PC-9 (cell line): ENCODE measurements at regions not wholly inside any gene's neighbourhood (a gene's known extent, or its start where the extent isn't known, plus 50 kb on each side); places are given as distances from the start of the nearest gene placed in this dataset.

Experiments used
- BruUV-seq: library from RNA; stranded (reverse); fragments of 400-500 nt; replicated peaks from 2 replicates; lab custom pipeline; 2021; lab: Mats Ljungman, UMichigan
- CTCF ChIA-PET: fragments of 300-600 bp; sonication (Branson Sonifier 250); formaldehyde crosslinking; loops from one replicate; lab custom pipeline; 2022; ENCODE audit warnings: antibody characterized with exemption; lab: Charles Lee
- POLR2A ChIA-PET: fragments of 300-600 bp; sonication (Branson Sonifier 250); formaldehyde crosslinking; loops from one replicate; lab custom pipeline; 2022; ENCODE audit warnings: antibody characterized with exemption; ENCODE audit not compliant: unreplicated experiment; lab: Charles Lee
- DNase-seq, 2 experiments: peaks; one replicate each; pipeline versions ENCODE4 v3.0.0 to v3.0.0-alpha.2; 2015 to 2022; ENCODE audit warnings: mixed read lengths in 1 of 2
- H2AFZ ChIP-seq: fragments of 200-600 bp; sonication (generic); 2 replicates; pipeline ENCODE4 v1.8.1; 2017; ENCODE audit warnings: antibody characterized with exemption
- H3F3A ChIP-seq: fragments of 200-600 bp; sonication (generic); 2 replicates; pipeline ENCODE4 v1.8.1; 2017; ENCODE audit warnings: antibody characterized with exemption, mild to moderate bottlenecking, low read depth; ENCODE audit not compliant: insufficient read depth
- H3K27ac ChIP-seq: fragments of 200-600 bp; sonication (generic); 2 replicates; pipeline ENCODE4 v1.6.1; 2016; ENCODE audit warnings: mixed run types
- H3K27me3 ChIP-seq: fragments of 200-600 bp; sonication (generic); 2 replicates; pipeline ENCODE4 v1.6.1; 2016; ENCODE audit warnings: low read depth, mixed run types; ENCODE audit not compliant: insufficient read depth
- H3K36me3 ChIP-seq: fragments of 200-600 bp; sonication (generic); 2 replicates; pipeline ENCODE4 v1.6.1; 2016; ENCODE audit warnings: low read depth, mixed run types
- H3K4me1 ChIP-seq: fragments of 200-600 bp; sonication (generic); replicated peaks from 2 replicates; pipeline ENCODE4 v1.6.1; 2016; ENCODE audit warnings: mixed run types; ENCODE audit not compliant: insufficient read depth
- H3K4me2 ChIP-seq: fragments of 200-600 bp; sonication (generic); 2 replicates; pipeline ENCODE4 v1.6.1; 2017; ENCODE audit warnings: mixed run types
- H3K4me3 ChIP-seq: fragments of 200-600 bp; sonication (generic); 2 replicates; pipeline ENCODE4 v1.6.1; 2016; ENCODE audit warnings: mixed run types
- H3K79me2 ChIP-seq: fragments of 200-600 bp; sonication (generic); 2 replicates; pipeline ENCODE4 v1.6.1; 2017; ENCODE audit warnings: low read depth, mixed run types
- H3K9me2 ChIP-seq: fragments of 200-600 bp; sonication (generic); 2 replicates; pipeline ENCODE4 v1.8.1; 2017; ENCODE audit warnings: mild to moderate bottlenecking; ENCODE audit not compliant: insufficient read depth
- H3K9me3 ChIP-seq: fragments of 200-600 bp; sonication (generic); 2 replicates; pipeline ENCODE4 v1.8.1; 2016; ENCODE audit warnings: low read depth; ENCODE audit not compliant: insufficient read depth
- H4K20me1 ChIP-seq: fragments of 200-600 bp; sonication (generic); 2 replicates; pipeline ENCODE4 v1.8.1; 2017; ENCODE audit not compliant: insufficient read depth
- CTCF ChIP-seq: fragments of 200-600 bp; sonication (generic); conservative IDR thresholded peaks from 2 replicates; pipeline ENCODE4 v1.6.1; 2017; ENCODE audit warnings: mixed run types, antibody characterized with exemption, mild to moderate bottlenecking, moderate library complexity
- EZH2 ChIP-seq: fragments of 200-600 bp; sonication (generic); IDR thresholded peaks from 2 replicates; pipeline ENCODE4 v1.8.0; 2017; ENCODE audit warnings: antibody characterized with exemption, low read depth
- intact Hi-C: fragments of 100-400 bp; cut with micrococcal nuclease; formaldehyde crosslinking; loops from one replicate; pipeline ENCODE4 v1.10.0; 2022; ENCODE audit not compliant: unreplicated experiment

- CTCF ChIA-PET: no interaction called here
- no TSS peak for BruUV-seq
- no peaks in the 10 kb centered on the region for H3F3A ChIP-seq
- no peaks in the 10 kb centered on the region for H3K36me3 ChIP-seq
- no peaks in the 10 kb centered on the region for H4K20me1 ChIP-seq
- POLR2A ChIA-PET: no interaction called here
- H3K4me3 ChIP-seq: no peak overlapping the region
- intact Hi-C loops: no loop called here
- no peak for DNase-seq
- TF ChIP-seq EZH2 (no peak), CTCF (no peak)
- no peak overlapping the region for H2AFZ ChIP-seq
- no peaks in the 10 kb centered on the region for H3K79me2 ChIP-seq
- H3K4me1 ChIP-seq: no peaks in the 10 kb centered on the region
- H3K9me2 ChIP-seq: no peaks in the 10 kb centered on the region
- peaks cover 20% of the 10 kb centered on the region for H3K27me3 ChIP-seq
- no peak overlapping the region for H3K27ac ChIP-seq
- H3K4me2 ChIP-seq: no peak overlapping the region
- no peaks in the 10 kb centered on the region for H3K9me3 ChIP-seq
Measured at GRCh38 chr2:16466133-16466820, 199.4 kb downstream of the CYRIA start.

- Histone ChIP-seq H2AFZ (no peak overlapping the region), H3K4me3 (no peak overlapping the region), H3F3A (no peaks in the 10 kb centered on the region), H4K20me1 (no peaks in the 10 kb centered on the region), H3K9me3 (no peaks in the 10 kb centered on the region), H3K9me2 (no peaks in the 10 kb centered on the region), H3K79me2 (no peaks in the 10 kb centered on the region), H3K36me3 (no peaks in the 10 kb centered on the region), H3K4me2 (no peak overlapping the region), H3K27me3 (peaks cover 20% of the 10 kb centered on the region), H3K4me1 (no peaks in the 10 kb centered on the region), H3K27ac (no peak overlapping the region)
- no TSS peak for BruUV-seq
- TF ChIP-seq CTCF: no peak
- CTCF ChIA-PET: no interaction called here
- intact Hi-C loops: no loop called here
- DNase-seq: no peak
- POLR2A ChIA-PET: no interaction called here
Measured at GRCh38 chr2:16464641-16465040, 201.0 kb downstream of the CYRIA start.

GRCh38 chr2:16462958-16463357 lies 202.7 kb downstream of the CYRIA start:
- no peak overlapping the region for H3K4me2 ChIP-seq
- no peaks in the 10 kb centered on the region for H3K9me3 ChIP-seq
- no peak for DNase-seq
- ChIA-PET CTCF (no interaction called here), POLR2A (no interaction called here)
- BruUV-seq: no TSS peak
- TF ChIP-seq CTCF (no peak), EZH2 (no peak)
- H3K36me3 ChIP-seq: no peaks in the 10 kb centered on the region
- no peaks in the 10 kb centered on the region for H3F3A ChIP-seq
- H3K27ac ChIP-seq: no peak overlapping the region
- H3K9me2 ChIP-seq: no peaks in the 10 kb centered on the region
- H3K79me2 ChIP-seq: no peaks in the 10 kb centered on the region
- no peak overlapping the region for H2AFZ ChIP-seq
- H4K20me1 ChIP-seq: no peaks in the 10 kb centered on the region
- intact Hi-C loops: no loop called here
- H3K4me1 ChIP-seq: no peaks in the 10 kb centered on the region
- peaks cover 20% of the 10 kb centered on the region for H3K27me3 ChIP-seq
- H3K4me3 ChIP-seq: no peak overlapping the region
